HG03565 (cell line): ENCODE measurements at regions not wholly inside any gene's neighbourhood (a gene's known extent, or its start where the extent isn't known, plus 50 kb on each side); places are given as distances from the start of the nearest gene placed in this dataset.
"Not testable (repeated sequence)": the region's sequence is repeated elsewhere in the genome, so short reads cannot be mapped to it uniquely, and the experiment has no call there.

ENCODE experiments used
- ATAC-seq: cut with Tn5 transposase; IDR thresholded peaks from one replicate; pipeline ENCODE4 v1.9.1; 2021; ENCODE audit warnings: mild to moderate bottlenecking, moderate library complexity; ENCODE audit not compliant: unreplicated experiment

GRCh38 chr1:94304553-94304952 lies 67.2 kb upstream of the ARHGAP29 start:
- ATAC-seq: no peak

- ATAC-seq: no peak
These were observed 65.6 kb upstream of the ARHGAP29 start for GRCh38 chr1:94303005-94303404.

- no peak for ATAC-seq
These were observed 65.1 kb upstream of the ARHGAP29 start for GRCh38 chr1:94302497-94302896.

GRCh38 chr1:94301186-94301585 lies 63.8 kb upstream of the ARHGAP29 start:
- ATAC-seq: no peak

- no peak for ATAC-seq
These were observed 63.3 kb upstream of the ARHGAP29 start for GRCh38 chr1:94300731-94301130.

- ATAC-seq: no peak
These were observed 62.5 kb upstream of the ARHGAP29 start for GRCh38 chr1:94299627-94300553.

GRCh38 chr1:94298861-94299260 lies 61.5 kb upstream of the ARHGAP29 start:
- no peak for ATAC-seq

- no peak for ATAC-seq
These were observed 58.6 kb upstream of the ARHGAP29 start for GRCh38 chr1:94296018-94296417.

- not testable (repeated sequence) for ATAC-seq
These were observed 55.6 kb upstream of the ARHGAP29 start for GRCh38 chr1:94292978-94293377.

- not testable (repeated sequence) for ATAC-seq
These were observed 51.9 kb upstream of the ARHGAP29 start for GRCh38 chr1:94289244-94289643.
